HS-27A (cell line): ENCODE measurements at regions not wholly inside any gene's neighbourhood (a gene's known extent, or its start where the extent isn't known, plus 50 kb on each side); places are given as distances from the start of the nearest gene placed in this dataset.
A peak's percentile ranks its signal among the peaks of the same experiment; 100 is the strongest.
"Not testable (repeated sequence)": the region's sequence is repeated elsewhere in the genome, so short reads cannot be mapped to it uniquely, and the experiment has no call there.

Experiments used
- DNase-seq: peaks from one replicate; pipeline ENCODE4 v3.0.0-alpha.2; 2012; ENCODE audit warnings: low read depth, missing footprints

DNA sequence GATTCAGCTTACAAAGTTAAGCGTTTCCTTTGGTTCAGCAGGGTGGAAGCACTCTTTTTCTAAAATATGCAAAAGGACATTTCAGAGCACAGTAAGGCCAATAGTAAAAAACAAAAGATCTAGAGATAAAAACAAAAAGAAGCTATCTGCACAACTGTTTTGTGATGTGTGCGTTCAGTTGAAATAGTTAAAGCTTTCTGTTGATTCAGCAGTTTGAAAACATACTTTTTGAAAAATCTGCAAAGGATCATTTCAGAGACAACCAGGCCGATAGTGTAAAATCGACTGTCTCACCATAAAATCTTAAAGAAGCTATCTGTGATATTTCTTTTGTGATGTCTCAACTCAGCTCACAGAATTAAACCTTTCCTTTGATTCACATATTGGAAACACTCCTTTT is 300.0 kb upstream of the ALG10B start:
- DNase-seq: no peak

GRCh38 chr12:38025916-38026315 is 290.7 kb upstream of the ALG10B start:
- no peak for DNase-seq

DNA sequence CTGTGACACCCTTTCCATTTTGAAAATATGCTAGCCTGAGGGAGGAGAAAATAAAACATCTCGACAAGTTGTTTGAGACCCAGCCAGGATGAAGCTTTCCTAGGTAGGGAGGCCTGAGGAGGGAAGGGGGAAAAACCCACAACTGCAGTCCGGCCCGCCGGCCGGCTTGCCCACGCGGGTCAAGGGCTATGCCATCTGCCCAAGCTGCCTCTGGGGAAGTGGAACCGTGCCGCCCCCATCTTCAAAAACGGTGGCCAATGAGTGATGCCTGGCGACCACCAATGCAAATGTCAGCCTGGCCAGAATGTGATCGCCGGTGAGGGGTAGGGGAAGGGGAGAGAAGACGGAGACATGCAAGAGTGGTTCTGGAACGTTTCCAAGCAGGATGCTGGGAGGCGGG is 263.5 kb upstream of the ALG10B start:
- no peak for DNase-seq

DNA sequence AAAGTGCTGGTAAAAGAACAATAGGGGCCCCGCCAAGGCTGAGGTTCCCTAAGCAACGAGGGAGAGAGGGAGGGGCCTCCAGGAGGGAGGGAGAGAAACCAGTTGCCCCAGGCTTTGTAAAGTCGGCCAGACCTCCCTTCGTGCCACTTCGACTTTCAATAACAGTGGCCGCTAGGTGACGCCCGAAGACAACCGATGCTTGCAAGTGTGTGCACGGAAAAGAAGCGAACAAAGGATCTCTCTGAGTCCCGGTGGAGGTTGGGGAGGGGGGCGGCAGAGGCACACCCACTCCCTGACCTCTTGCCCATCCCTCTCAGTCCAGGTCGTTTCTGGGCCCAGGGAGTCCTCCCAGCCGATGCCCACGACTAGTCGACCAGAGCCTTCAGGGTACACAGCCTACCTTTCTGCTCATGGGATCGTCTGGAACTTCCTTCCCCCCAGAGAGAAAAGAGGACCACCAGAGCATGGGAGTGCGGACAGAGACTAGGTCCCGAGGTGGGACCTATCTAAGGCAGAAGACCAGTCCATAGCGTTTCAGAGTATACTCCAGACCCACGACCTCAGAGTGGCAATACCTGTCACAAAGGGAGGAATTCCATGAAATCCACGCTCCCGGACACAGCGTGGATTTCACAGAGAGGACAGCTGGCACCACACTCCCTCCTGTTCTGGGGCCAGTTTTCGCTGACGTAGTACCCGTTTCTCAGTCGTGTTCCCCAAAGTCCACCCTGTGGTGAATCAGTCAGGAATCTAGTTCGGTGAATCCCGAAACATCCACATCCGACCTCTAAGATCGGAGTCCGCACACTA is 262.7 kb upstream of the ALG10B start:
- DNase-seq: no peak

- no peak for DNase-seq
These were observed 259.6 kb upstream of the ALG10B start for GRCh38 chr12:38056701-38057689.

GRCh38 chr12:38099686-38100085 is 216.9 kb upstream of the ALG10B start:
- DNase-seq: no peak

DNA sequence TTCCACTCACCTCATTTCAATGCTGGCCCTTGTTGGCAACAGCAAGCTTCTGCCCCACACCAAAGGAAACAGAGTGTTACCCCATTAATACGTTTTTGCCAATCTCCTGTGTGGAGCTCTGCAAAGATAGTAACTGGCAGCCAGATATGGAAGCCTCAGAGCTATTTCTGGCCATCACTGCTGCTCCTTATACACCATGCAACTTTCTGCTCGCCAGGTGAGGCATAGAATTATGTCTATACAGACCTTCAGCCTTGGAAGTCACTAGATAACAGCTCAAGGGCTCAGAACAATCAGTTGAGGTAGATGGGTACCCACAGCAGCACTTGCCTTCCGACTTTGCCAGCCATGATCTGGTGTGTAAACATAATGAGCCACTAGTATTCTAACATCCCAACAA is 214.8 kb upstream of the ALG10B start:
- DNase-seq: no peak

DNA sequence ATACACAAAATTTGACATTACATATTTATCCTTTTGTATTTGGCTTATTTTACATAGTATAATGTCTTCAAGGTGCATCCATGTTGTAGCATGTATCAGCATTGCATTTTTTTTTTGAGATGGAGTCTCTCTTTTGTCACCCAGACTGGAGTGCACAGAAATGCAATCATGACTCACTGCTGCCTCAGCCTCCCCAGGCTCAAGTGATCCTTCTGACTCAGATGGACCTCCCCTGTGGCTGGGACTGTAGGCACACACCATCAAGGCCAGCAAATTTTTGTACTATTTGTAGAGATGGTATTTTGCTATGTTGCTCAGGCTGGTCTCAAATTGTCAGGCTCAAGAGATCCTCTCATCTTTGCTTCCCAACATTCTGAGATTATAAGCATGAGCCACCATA is 214.4 kb upstream of the ALG10B start:
- DNase-seq: no peak

DNA sequence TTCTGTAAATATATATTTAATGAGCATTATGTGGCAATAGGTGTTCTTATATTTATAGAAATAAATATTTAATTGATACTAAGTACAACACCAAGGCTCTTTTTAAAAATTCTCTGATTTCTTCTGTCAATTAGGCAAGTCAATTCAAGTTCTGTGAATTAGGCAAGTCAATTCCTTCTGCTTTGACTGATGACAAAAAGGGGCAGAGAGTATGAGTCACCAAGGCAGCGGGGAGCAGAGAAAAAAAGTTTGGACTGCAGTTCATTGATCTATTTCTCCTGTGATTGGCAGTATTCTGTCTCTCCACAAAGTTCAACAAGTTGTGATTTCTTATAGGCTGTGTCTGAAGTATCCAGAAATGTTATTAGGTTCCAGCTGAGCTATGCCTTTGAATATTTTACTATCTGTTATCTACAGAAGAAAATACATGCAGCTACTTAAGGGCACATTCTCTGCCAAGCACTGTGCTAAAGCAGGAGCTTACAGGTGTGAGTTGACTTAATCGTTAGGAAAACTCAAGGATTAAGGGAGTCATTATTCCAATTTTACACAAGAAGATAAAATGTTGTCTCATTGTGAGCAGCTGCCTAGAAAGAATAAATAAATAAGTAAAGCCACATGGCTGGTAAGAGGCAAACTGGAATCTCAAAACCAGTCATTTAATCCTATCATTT is 206.4 kb upstream of the ALG10B start:
- DNase-seq: no peak

GRCh38 chr12:38113991-38114390 is 202.6 kb upstream of the ALG10B start:
- no peak for DNase-seq

DNA sequence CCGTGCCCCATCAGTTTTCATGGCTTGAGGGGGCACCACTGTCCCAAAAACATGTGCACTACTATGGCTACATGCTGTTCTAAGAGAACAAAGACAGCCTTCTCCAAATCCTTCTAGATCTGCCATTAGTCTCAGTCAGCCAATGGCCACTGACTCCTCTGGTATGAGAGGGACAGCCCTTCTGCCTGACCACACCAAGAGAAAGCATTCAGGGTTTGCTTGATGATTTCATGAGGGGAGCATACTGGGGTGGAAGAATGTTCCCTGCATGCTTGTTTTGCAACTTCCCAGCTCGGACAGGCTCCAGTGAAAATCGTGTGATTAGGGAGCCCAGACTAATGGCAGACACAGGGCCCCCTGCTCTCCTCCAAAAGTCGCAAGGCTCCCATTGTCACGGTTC is 199.6 kb upstream of the ALG10B start:
- DNase-seq: no peak

DNA sequence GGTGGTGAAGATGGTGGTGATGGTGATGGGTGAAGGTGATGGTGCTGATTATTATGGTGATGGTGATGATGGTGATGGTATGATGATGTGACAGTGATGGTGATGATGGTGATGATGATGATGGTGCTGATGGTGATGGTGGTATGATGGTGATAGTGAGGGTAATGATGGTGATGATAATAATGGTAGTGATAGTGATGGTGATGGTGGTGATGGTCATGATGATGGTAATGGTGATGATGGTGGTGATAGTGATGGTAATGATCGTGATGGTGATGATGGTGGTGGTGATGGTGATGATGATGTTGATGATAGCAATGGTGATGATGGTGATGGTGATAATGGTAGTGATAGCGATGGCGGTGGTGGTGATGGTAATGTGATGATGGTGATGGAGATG is 197.9 kb upstream of the ALG10B start:
- no peak for DNase-seq

DNA sequence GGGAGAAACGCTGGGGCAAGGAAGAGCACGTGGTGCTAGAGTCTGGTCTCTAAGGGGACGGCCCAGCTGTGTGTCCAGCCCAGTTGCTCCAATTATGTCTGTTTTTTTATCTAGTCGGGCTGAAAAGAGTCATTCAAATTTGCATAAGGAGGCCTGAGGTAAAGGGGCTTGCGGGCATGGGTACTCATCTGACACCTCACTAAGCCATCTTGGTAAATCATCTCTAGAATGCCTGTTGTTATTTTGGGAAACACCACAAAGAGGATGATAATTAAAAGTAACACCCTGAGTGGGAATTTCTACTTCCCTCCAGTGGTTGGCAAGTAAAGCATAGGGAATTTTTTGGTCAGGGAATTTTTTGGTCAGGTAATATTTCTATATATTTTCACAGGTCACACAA is 196.1 kb upstream of the ALG10B start:
- no peak for DNase-seq

DNA sequence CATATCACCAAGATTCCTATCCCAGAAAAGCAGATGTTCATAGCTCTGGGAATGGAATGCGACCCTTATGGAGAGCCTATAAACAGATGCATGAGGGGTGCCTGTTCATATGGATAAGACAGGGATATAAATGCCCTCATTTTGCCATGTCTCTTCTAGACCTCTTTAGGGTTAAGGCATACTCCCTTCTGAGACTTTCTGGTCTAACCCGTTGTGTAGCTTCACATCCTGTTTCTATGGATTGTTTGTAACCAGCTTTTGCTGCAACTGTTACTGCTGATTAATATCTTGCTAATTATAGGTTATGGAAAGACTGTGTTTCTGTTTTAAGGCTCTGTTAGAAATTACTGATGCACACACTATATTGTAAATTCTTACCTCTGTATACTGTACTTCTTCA is 193.5 kb upstream of the ALG10B start:
- not testable (repeated sequence) for DNase-seq

GRCh38 chr12:38123566-38124246 is 192.9 kb upstream of the ALG10B start:
- no peak for DNase-seq

- no peak for DNase-seq
These were observed 192.1 kb upstream of the ALG10B start for GRCh38 chr12:38124247-38125012.

DNA sequence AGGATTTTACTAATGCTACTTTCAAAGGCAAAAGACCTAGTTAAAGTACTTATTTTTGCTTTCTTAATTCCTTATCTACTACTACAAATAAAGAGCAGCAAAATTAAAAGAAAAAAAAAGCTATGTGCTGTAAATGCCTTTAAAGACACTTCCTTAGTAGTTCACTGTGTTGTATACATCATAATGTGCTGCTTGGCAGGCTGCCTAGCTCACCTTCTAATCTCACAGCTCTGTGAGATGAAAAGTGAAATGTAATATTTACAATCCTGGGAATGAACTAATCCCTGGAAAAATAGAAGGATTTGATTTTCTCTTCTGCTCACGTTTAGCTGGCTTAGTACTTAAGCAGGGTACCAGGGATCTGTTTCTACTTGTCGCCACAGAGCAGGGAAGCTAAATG is 184.4 kb upstream of the ALG10B start:
- DNase-seq: no peak

GRCh38 chr12:38137287-38137686 is 179.3 kb upstream of the ALG10B start:
- no peak for DNase-seq

- no peak for DNase-seq
These were observed 178.9 kb upstream of the ALG10B start for GRCh38 chr12:38137716-38138115.

DNA sequence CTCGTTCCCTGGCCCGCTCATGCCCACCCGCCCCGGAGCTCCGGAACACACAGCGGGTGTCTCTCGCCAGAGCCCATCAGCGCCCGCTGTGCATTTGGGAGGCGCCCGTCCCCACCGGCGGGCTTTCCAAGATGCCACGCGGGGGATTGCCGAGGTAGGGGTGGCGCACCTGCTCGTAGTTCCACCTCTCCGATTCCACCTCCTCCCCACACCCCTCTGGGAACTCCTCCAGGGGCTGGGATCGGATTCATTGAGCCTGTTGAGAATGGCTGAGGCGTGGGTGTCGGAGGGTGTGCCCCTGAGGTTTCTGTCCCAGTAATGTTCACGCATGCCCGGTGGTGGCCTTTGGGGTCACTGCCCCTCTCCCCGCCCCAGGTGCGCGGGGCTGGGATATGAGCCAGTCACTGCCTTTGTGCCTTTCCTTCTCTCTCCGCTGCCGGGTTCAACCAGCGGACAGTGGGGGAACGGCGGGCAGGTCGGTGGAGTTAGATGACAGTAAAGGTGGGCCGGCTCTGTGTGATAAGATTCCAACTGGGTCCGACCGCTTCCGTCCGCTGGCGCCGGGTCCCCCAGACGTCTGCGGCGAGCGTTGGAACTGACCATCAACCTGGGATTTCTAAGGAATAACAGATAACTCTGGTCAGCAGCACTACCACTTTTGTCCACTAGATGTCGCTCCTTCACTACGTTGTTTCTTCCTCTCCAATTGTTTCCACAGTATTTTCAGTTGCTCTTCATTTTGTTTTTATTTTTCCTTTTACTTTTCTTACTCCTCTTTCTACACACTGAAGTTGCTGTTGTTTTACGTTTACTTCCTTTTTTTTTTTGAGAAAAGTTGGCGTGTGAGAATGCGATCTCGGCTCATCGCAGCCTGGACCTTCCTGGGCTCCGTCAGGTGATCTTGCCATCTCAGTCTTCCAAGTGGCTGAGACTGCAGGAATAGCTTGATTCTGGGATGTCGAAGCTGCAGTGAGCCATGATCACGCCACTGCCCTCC is 178.1 kb upstream of the ALG10B start:
- peak; percentile 7 for DNase-seq
